Lower lobe of right lung (tissue), 2 donors: ENCODE measurements at regions not wholly inside any gene's neighbourhood (a gene's known extent, or its start where the extent isn't known, plus 50 kb on each side); places are given as distances from the start of the nearest gene placed in this dataset.

Experiments
- ATAC-seq, 2 donors: fragments of 200-7000 bp; cut with Tn5 transposase; one replicate each; pipeline ENCODE4 v1.9.1; 2020 to 2022; ENCODE audit warnings: mild to moderate bottlenecking in 2 of 2, moderate library complexity in 2 of 2
- DNase-seq: peaks from one replicate; pipeline ENCODE4 v3.0.0-alpha.2; 2020
- H3K27ac ChIP-seq: fragments of 200-600 bp; one replicate; pipeline ENCODE4 v1.8.0; 2022
- H3K27me3 ChIP-seq: fragments of 200-600 bp; one replicate; pipeline ENCODE4 v1.8.0; 2022; ENCODE audit warnings: low read depth
- H3K36me3 ChIP-seq: fragments of 200-600 bp; one replicate; pipeline ENCODE4 v1.8.0; 2022; ENCODE audit warnings: mild to moderate bottlenecking
- H3K4me1 ChIP-seq: fragments of 200-600 bp; one replicate; pipeline ENCODE4 v1.8.0; 2022
- H3K4me3 ChIP-seq: fragments of 200-600 bp; one replicate; pipeline ENCODE4 v1.8.0; 2022; ENCODE audit warnings: mild to moderate bottlenecking
- H3K9me3 ChIP-seq: fragments of 200-600 bp; one replicate; pipeline ENCODE4 v1.8.0; 2022
- intact Hi-C: fragments of 100-400 bp; cut with DNase I; formaldehyde crosslinking; loops from one replicate; pipeline ENCODE4 v1.11.0; 2022
- TF ChIP-seq, protein P1 (sequence below): fragments of 200-600 bp; IDR thresholded peaks from one replicate; pipeline ENCODE4 v1.8.0; 2022; ENCODE audit warnings: antibody characterized with exemption, mild to moderate bottlenecking
- donor health status: DM: no; HTN: yes; CAD: no; lungs with severe emphysema.

DNA sequence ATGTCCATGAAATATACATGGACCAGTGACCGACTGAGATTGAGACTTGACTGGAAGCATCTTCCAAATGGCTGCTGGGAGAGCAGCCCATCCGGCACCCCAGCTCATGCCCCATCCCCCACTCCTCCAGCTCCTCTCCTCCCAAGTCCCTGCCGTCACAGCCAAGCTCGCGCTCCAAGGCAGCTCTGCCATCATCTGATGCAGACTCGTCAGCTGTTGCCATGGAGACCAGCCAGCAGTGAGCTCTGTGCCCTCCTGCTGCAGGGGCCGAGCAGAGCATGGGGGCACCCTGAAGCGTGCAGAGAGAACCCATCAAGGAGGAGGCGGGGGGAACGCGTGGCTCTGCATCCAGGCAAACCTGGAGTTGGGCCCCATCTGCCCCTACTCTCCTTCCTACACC is 74.5 kb upstream of the TNRC6C start:
- Histone ChIP-seq H3K4me3 (no peak overlapping the region), H3K36me3 (no peaks in the 10 kb centered on the region), H3K27ac (no peak overlapping the region), H3K27me3 (peaks cover 24% of the 10 kb centered on the region), H3K9me3 (no peaks in the 10 kb centered on the region), H3K4me1 (peaks cover 49% of the 10 kb centered on the region)
- TF ChIP-seq, protein P1, sequence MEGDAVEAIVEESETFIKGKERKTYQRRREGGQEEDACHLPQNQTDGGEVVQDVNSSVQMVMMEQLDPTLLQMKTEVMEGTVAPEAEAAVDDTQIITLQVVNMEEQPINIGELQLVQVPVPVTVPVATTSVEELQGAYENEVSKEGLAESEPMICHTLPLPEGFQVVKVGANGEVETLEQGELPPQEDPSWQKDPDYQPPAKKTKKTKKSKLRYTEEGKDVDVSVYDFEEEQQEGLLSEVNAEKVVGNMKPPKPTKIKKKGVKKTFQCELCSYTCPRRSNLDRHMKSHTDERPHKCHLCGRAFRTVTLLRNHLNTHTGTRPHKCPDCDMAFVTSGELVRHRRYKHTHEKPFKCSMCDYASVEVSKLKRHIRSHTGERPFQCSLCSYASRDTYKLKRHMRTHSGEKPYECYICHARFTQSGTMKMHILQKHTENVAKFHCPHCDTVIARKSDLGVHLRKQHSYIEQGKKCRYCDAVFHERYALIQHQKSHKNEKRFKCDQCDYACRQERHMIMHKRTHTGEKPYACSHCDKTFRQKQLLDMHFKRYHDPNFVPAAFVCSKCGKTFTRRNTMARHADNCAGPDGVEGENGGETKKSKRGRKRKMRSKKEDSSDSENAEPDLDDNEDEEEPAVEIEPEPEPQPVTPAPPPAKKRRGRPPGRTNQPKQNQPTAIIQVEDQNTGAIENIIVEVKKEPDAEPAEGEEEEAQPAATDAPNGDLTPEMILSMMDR = no peak
- intact Hi-C loops = no loop called here
- peak; percentile 46 for DNase-seq
- no peak for ATAC-seq

DNA sequence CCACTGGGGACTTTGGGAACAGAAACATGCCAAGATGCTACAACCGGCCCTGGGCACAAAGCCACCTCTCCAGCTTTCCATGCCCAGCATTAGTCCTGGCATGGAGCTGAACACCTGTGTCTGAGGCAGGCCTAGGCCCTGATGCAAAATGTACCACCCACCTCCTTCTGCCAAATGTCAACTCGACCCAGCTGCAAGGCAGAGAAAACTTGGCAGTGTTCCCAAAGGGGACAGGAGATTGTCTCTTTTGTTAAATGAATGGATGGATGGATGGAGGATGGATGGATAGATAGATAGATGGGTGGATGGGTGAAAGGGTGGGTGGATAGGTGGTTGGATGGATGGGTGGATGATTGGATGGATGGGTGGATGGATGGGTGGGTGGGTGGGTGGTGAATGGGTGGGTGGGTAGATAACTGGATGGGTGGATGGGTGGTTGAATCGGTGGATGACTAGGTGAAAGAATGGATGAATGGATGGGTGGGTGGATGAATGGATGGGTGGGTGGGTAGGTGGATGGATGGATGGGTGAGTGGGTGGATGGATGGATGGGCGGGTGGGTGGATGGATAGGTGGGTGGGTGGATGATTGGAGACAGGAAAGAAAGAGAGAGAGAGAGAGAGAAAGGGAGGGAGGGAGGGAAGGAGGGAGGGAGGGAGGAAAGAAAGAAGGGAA is 73.4 kb upstream of the TNRC6C start:
- no peak overlapping the region for H3K27ac ChIP-seq
- H3K4me1 ChIP-seq = peaks cover 49% of the 10 kb centered on the region
- TF ChIP-seq, protein P1 = no peak
- intact Hi-C loops = no loop called here
- no peaks in the 10 kb centered on the region for H3K9me3 ChIP-seq
- H3K4me3 ChIP-seq = no peak overlapping the region
- ATAC-seq = no peak
- H3K27me3 ChIP-seq = peaks cover 28% of the 10 kb centered on the region
- no peak for DNase-seq
- H3K36me3 ChIP-seq = no peaks in the 10 kb centered on the region

DNA sequence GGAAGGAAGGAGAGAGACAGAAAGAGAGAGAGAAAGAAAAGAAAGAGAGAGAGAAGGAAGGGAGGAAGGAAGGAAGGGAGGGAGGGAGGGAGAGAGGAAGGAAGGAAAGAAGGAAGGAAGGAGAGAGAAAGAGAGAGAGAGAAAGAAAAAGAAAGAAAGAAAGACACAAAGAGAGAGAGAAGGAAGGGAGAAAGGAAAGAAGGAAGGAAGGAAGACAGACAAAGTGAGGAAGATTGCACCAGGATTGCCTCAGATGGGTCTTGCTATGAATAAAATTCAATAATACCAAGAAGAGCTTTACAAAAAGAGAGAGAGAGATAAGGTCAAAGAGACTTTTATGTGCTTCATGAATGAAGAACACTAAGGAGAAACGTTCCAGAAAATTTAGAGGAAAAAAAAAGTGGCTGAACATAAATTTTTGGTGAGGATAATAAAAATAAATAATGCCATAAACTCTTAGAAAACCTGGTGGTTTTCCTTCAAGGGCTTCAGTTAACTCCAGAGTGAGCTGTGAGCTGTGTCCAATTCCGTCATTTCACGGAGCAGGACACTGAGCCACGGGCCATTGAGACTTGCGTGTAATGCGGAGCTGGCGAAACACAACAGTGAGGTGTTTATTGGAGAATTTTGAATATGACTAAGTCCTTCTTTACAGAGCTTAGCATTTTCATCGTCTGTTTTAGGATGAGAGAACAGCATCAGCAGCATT is 72.7 kb upstream of the TNRC6C start:
- no peak for DNase-seq
- ATAC-seq = no peak
- peaks cover 28% of the 10 kb centered on the region for H3K27me3 ChIP-seq
- TF ChIP-seq, protein P1 = no peak
- intact Hi-C loops = no loop called here
- H3K4me1 ChIP-seq = peaks cover 42% of the 10 kb centered on the region
- no peaks in the 10 kb centered on the region for H3K9me3 ChIP-seq
- no peak overlapping the region for H3K27ac ChIP-seq
- no peak overlapping the region for H3K4me3 ChIP-seq
- H3K36me3 ChIP-seq = no peaks in the 10 kb centered on the region

DNA sequence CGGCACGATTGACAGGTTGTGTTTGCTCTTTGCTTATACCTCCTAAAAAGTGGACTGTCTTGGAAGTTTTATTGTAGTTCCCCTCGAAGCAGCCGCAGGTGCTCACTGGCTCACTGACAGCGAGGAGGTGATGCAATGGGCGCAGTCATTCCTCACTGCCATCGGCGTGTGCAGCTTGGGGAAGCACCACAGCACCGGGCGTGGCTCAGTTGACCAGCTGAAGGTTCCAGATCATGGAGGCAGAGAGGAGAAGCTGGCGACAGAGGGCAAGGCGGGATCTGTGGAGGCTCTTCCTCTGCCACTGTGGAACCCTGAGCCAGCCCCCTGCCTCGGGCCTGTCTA is 72.1 kb upstream of the TNRC6C start:
- DNase-seq = peak; percentile 78
- H3K4me1 ChIP-seq = peaks cover 37% of the 10 kb centered on the region
- H3K4me3 ChIP-seq = no peak overlapping the region
- H3K27ac ChIP-seq = no peak overlapping the region
- no peaks in the 10 kb centered on the region for H3K9me3 ChIP-seq
- intact Hi-C loops = no loop called here
- H3K36me3 ChIP-seq = no peaks in the 10 kb centered on the region
- H3K27me3 ChIP-seq = peaks cover 29% of the 10 kb centered on the region
- no peak for ATAC-seq
- TF ChIP-seq, protein P1 = no peak

DNA sequence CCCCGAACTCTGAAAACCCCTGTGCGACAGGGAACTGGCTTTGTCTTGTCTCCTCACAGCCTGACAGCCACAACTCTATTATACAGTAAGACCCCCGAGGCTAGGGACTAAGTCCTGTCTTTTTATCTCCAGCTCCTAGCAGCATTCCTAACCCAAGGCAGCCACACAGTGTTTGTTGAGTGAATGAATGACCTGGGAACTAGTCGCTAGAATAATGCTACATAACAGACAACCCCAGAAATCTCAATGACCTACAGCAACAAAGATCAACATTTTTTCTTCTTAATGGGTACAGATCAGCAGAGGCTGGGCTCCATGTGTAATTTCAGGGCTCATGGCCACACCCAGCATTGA is 71.4 kb upstream of the TNRC6C start:
- H3K36me3 ChIP-seq = no peaks in the 10 kb centered on the region
- intact Hi-C loops = no loop called here
- H3K4me3 ChIP-seq = peak overlapping the region; percentile 64
- H3K4me1 ChIP-seq = peaks cover 29% of the 10 kb centered on the region
- TF ChIP-seq, protein P1 = no peak
- peak overlapping the region; percentile 77 for H3K27ac ChIP-seq
- no peaks in the 10 kb centered on the region for H3K9me3 ChIP-seq
- ATAC-seq (no peak), DNase-seq (no peak)
- H3K27me3 ChIP-seq = peaks cover 36% of the 10 kb centered on the region
